T-cell (primary cell): ENCODE measurements at regions not wholly inside any gene's neighbourhood (a gene's known extent, or its start where the extent isn't known, plus 50 kb on each side); places are given as distances from the start of the nearest gene placed in this dataset.

Experiments
- ATAC-seq, 4 experiments: fragments of 200-7000 bp in 3 of 4; fragments of 150-1000 bp in 1 of 4; cut with Tn5 transposase; replicated peaks in 1 of 4; 1 replicate in 3 of 4; 2 replicates in 1 of 4; pipeline ENCODE4 v1.10.0; 2021; ENCODE audit warnings: moderate library complexity in 3 of 4, mild to moderate bottlenecking in 2 of 4, moderate number of reproducible peaks in 1 of 4
- CTCF ChIA-PET, 2 donors: fragments of 300-600 bp; sonication (Branson Sonifier 250); formaldehyde crosslinking; loops; one replicate each; lab custom pipeline; 2022; ENCODE audit warnings: antibody characterized with exemption in 2 of 2; lab: Charles Lee
- POLR2A ChIA-PET, 2 donors: fragments of 300-600 bp; sonication (Branson Sonifier 250); formaldehyde crosslinking; loops; one replicate each; lab custom pipeline; 2022; ENCODE audit warnings: antibody characterized with exemption in 2 of 2; lab: Charles Lee
- DNase-seq, 35 experiments: peaks; one replicate each; pipeline versions ENCODE4 v3.0.0 to v3.0.0-alpha.2; 2013 to 2023
- H3K27ac ChIP-seq: one replicate; pipeline ENCODE4 v1.5.1; 2013; ENCODE audit warnings: low read length
- H3K27me3 ChIP-seq, 2 experiments: replicated peaks in 1 of 2; 1 replicate in 1 of 2; 2 replicates in 1 of 2; pipeline versions ENCODE4 v1.6.1 to v1.7.0; 2013; ENCODE audit warnings: low read length in 1 of 2, mixed read lengths in 1 of 2; ENCODE audit not compliant: control insufficient read depth in 2 of 2, insufficient read depth in 2 of 2; ENCODE audit errors: extremely low read depth in 1 of 2
- H3K36me3 ChIP-seq, 2 donors: 1 replicate in 1 of 2; 2 replicates in 1 of 2; pipeline versions ENCODE4 v1.6.1 to v1.7.0; 2013; ENCODE audit warnings: low read length in 1 of 2; ENCODE audit not compliant: control insufficient read depth in 2 of 2, insufficient read depth in 1 of 2; ENCODE audit errors: extremely low read depth in 1 of 2
- H3K4me1 ChIP-seq, 2 experiments: 1 replicate in 1 of 2; 2 replicates in 1 of 2; pipeline versions ENCODE4 v1.6.1 to v1.7.0; 2013; ENCODE audit warnings: low read length in 2 of 2, mixed read lengths in 1 of 2; ENCODE audit not compliant: insufficient read depth in 2 of 2, control insufficient read depth in 1 of 2; ENCODE audit errors: extremely low read depth in 1 of 2
- H3K4me3 ChIP-seq, 2 donors: 1 replicate in 1 of 2; 2 replicates in 1 of 2; pipeline versions ENCODE4 v1.5.1 to v1.7.0; 2013; ENCODE audit warnings: mild to moderate bottlenecking in 2 of 2, low read length in 1 of 2, moderate library complexity in 1 of 2; ENCODE audit not compliant: control insufficient read depth in 1 of 2; ENCODE audit errors: extremely low read depth in 1 of 2
- H3K9me3 ChIP-seq: 2 replicates; pipeline ENCODE4 v1.7.0; 2013
- H3K27ac Mint-ChIP-seq, 2 donors: one replicate each; pipeline ENCODE4 v1.8.0; 2020 to 2021; ENCODE audit warnings: mild to moderate bottlenecking in 2 of 2, mixed read lengths in 2 of 2
- H3K27me3 Mint-ChIP-seq, 2 donors: one replicate each; pipeline ENCODE4 v1.8.0; 2021 to 2022; ENCODE audit warnings: mixed read lengths in 2 of 2
- H3K36me3 Mint-ChIP-seq: one replicate; pipeline ENCODE4 v1.8.0; 2021; ENCODE audit warnings: mixed read lengths
- H3K4me1 Mint-ChIP-seq, 3 donors: one replicate each; pipeline ENCODE4 v1.8.0; 2020 to 2022; ENCODE audit warnings: mixed read lengths in 3 of 3, mild to moderate bottlenecking in 1 of 3
- H3K4me3 Mint-ChIP-seq, 3 donors: one replicate each; pipeline ENCODE4 v1.8.0; 2020 to 2022; ENCODE audit warnings: mild to moderate bottlenecking in 3 of 3, mixed read lengths in 3 of 3, moderate library complexity in 3 of 3
- H3K9me3 Mint-ChIP-seq, 3 donors: one replicate each; pipeline ENCODE4 v1.8.0; 2020 to 2022; ENCODE audit warnings: mixed read lengths in 3 of 3
- WGBS: methylation state at CpG from one replicate; pipeline ENCODE4 v1.1.5; 2013; ENCODE audit warnings: missing lambda C conversion rate; ENCODE audit not compliant: insufficient coverage; 5-methylcytosine and 5-hydroxymethylcytosine counted together

DNA sequence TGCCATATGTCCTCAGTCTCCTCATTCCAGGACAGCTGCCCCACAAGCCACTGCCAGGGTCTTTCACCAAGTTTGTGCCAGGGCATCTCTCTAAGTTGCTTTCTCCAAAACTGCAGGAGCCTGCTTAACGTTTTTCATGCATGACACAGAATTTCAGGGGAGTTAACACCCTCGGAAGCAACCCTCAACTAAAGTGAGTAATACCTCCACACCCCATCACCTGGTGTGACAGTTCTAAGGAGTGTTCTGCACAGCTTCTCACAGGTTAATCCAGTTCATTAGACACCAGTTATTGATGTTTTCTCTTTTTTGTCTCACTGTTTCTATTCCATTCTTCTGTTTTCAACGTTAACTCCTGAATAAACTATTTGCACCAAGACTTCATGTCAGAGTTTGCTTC lies 115.0 kb downstream of the BACH1 start:
- 60% methylated on average over 1 of the region's 3 CpGs for WGBS
- Histone ChIP-seq H3K27ac (no peak overlapping the region), H3K27me3 (no peaks in the 10 kb centered on the region), H3K4me1 (no peaks in the 10 kb centered on the region), H3K4me3 (no peak overlapping the region), H3K9me3 (no peaks in the 10 kb centered on the region), H3K36me3 (no peaks in the 10 kb centered on the region)
- Mint-ChIP-seq H3K4me3 (no peak overlapping the region), H3K9me3 (no peaks in the 10 kb centered on the region), H3K4me1 (peaks cover 1 to 3% (median 3%) of the 10 kb centered on the region in 3 donors), H3K27ac (no peak overlapping the region), H3K36me3 (peaks cover 14% of the 10 kb centered on the region), H3K27me3 (no peaks in the 10 kb centered on the region)
- ChIA-PET CTCF (no interaction called here), POLR2A (no interaction called here)
- DNase-seq (no peak), ATAC-seq (no peak)

DNA sequence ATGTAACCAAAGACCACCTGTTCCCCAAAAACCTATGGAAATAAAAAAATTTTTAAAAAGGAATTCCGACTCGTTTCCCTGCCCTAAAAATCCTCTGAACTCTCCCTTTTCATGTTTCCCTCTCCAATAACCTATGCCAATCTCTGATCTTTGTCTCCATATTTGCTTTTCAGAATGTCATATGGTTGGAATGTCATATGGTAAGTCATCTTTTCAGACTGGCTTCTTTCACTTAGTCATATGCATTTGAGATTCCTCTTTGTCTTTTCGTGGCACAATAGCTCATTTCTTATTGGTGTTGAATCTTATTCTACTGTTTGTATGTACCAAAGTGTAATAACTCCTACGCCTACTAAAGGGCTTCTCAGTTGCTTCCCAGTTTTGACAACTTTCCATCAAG lies 117.5 kb downstream of the BACH1 start:
- no peak overlapping the region for H3K4me3 Mint-ChIP-seq
- Histone ChIP-seq H3K9me3 (no peaks in the 10 kb centered on the region), H3K36me3 (no peaks in the 10 kb centered on the region), H3K4me3 (no peak overlapping the region), H3K27ac (no peak overlapping the region), H3K27me3 (no peaks in the 10 kb centered on the region), H3K4me1 (no peaks in the 10 kb centered on the region)
- H3K27ac Mint-ChIP-seq, result no peak overlapping the region
- ATAC-seq (no peak), DNase-seq (no peak)
- WGBS, result no CpG with 5 or more reads among the region's 4 CpGs
- H3K27me3 Mint-ChIP-seq, result no peaks in the 10 kb centered on the region
- no peaks in the 10 kb centered on the region for H3K9me3 Mint-ChIP-seq
- ChIA-PET CTCF (no interaction called here), POLR2A (no interaction called here)
- H3K36me3 Mint-ChIP-seq, result peaks cover 14% of the 10 kb centered on the region
- H3K4me1 Mint-ChIP-seq, result peaks cover 6 to 7% (median 7%) of the 10 kb centered on the region in 3 donors

DNA sequence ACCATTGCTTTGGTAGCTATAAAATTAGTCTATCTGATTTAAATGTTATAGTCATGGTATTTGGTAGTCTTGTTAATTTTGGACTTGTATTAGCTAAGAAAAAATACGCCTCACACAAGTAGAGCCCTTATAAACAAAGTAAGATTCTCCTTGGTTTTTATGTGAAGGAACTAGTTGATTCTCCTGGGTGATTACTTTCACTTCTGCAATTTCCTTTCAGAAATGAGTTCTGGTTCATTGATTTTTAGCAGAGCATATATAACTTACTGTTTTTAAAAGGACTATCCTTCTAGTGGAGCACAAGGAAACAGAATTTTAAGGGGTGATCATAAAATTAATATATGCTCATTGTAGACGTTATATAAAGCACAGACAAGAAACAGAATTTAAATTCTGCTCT lies 120.1 kb downstream of the BACH1 start:
- no peaks in the 10 kb centered on the region for H3K27me3 ChIP-seq
- H3K4me3 ChIP-seq, result no peak overlapping the region
- Mint-ChIP-seq H3K4me3 (no peak overlapping the region), H3K9me3 (no peaks in the 10 kb centered on the region), H3K27ac (no peak overlapping the region), H3K4me1 (peaks cover 7 to 10% (median 7%) of the 10 kb centered on the region in 3 donors), H3K36me3 (peaks cover 11% of the 10 kb centered on the region), H3K27me3 (no peaks in the 10 kb centered on the region)
- DNase-seq (no peak), ATAC-seq (no peak)
- ChIA-PET POLR2A (no interaction called here), CTCF (no interaction called here)
- H3K36me3 ChIP-seq, result no peaks in the 10 kb centered on the region
- no peaks in the 10 kb centered on the region for H3K9me3 ChIP-seq
- H3K27ac ChIP-seq, result no peak overlapping the region
- no peaks in the 10 kb centered on the region for H3K4me1 ChIP-seq
- no CpG with 5 or more reads among the region's 2 CpGs for WGBS

DNA sequence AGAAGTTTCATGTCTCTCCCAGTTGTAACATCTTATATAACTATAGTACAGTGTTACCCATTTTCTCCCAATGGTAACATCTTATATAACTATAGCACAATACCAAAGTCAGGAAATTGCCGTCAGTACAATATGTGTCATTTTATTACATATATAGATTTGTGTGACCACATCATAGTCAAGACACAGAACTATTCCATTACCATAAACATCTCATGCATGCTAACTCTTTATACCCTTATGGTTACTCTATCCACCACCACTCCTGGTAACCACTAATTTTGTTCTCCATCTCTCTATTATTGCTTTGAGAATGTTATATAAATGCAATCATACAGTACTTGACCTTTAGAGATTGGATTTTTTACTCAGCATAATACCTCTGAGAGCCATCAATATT lies 120.7 kb downstream of the BACH1 start:
- no peak overlapping the region for H3K4me3 ChIP-seq
- CTCF ChIA-PET, result no interaction called here
- no peak for ATAC-seq
- POLR2A ChIA-PET, result no interaction called here
- H3K27me3 ChIP-seq, result no peaks in the 10 kb centered on the region
- Mint-ChIP-seq H3K4me3 (no peak overlapping the region), H3K36me3 (peaks cover 7% of the 10 kb centered on the region), H3K9me3 (no peaks in the 10 kb centered on the region), H3K27ac (no peak overlapping the region), H3K4me1 (peaks cover 7 to 10% (median 7%) of the 10 kb centered on the region in 3 donors), H3K27me3 (no peaks in the 10 kb centered on the region)
- no peaks in the 10 kb centered on the region for H3K36me3 ChIP-seq
- H3K9me3 ChIP-seq, result no peaks in the 10 kb centered on the region
- no peak for DNase-seq
- H3K4me1 ChIP-seq, result no peaks in the 10 kb centered on the region
- WGBS, result no CpG with 5 or more reads among the region's 1 CpG
- H3K27ac ChIP-seq, result no peak overlapping the region

DNA sequence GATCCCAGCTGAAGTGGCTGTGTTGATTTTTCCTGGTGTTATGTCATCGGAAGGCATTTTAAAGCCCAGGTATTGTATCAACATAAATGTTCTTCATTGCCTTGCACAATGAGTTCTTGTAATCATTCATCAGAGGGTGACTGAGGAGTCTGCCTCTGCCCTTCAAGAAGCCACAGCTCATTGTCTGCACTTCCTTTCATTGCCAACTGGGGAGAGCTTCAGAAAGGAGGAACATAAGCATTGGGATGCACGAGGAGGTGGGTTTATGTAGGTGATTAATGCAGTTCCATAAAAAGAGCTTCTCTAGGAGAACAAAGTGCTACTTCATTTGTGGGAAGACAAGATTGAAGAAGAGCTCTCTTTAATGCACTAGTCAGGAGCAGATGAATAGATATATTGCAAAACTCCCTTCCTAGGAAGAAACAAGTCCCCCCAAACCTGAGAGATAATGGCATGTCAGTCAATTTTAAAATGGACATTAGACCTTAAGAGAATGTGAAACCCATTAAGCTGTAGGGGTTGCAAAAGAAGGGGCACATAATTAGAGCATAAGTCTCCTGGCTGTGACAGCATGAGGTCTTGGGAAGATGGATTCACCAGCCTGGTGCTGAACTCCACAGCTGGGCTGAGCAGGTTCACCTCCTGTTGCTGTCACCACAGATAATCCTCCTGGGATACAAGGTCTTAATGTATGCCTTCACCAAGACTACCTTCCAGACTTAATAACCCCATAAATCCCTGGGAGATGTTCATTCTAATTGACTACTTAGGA lies 124.6 kb downstream of the BACH1 start:
- Mint-ChIP-seq H3K4me3 (no peak overlapping the region), H3K4me1 (peaks cover 6 to 10% (median 8%) of the 10 kb centered on the region in 3 donors), H3K27me3 (no peaks in the 10 kb centered on the region), H3K27ac (no peak overlapping the region), H3K36me3 (peaks cover 8% of the 10 kb centered on the region), H3K9me3 (no peaks in the 10 kb centered on the region)
- H3K9me3 ChIP-seq, result no peaks in the 10 kb centered on the region
- H3K27me3 ChIP-seq, result no peaks in the 10 kb centered on the region
- DNase-seq, result no peak
- ChIA-PET POLR2A (no interaction called here), CTCF (interaction anchor here in 1 of 2 donors (0.6 kb wide), 1 partner anchor 54 kb away, joined by 4 read pairs; no protein-coding TSS in a partner anchor)
- WGBS, result no CpG with 5 or more reads among the region's 2 CpGs
- no peaks in the 10 kb centered on the region for H3K36me3 ChIP-seq
- no peak overlapping the region for H3K4me3 ChIP-seq
- H3K4me1 ChIP-seq, result no peaks in the 10 kb centered on the region
- no peak for ATAC-seq
- H3K27ac ChIP-seq, result no peak overlapping the region

DNA sequence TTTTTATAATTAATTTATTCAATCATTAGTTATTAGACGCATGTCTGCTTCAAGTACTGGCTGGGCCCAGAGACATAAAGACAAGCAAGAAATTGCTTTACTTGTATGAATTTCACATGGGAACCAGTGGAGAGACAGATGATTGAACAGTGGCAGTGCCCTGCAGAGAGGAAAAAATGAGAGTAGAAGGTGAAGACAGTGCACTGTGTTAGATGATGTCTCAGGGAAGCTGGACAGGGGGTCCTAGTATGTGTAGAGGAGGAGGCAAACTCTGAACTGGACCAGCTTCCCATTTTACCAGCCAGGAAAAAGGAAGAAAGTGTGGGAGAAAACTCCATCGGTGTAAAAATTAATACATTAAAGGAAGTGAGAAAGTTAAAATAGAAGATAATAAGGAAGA lies 126.0 kb downstream of the BACH1 start:
- WGBS, result no CpG with 5 or more reads among the region's 2 CpGs
- Histone ChIP-seq H3K9me3 (no peaks in the 10 kb centered on the region), H3K27me3 (no peaks in the 10 kb centered on the region), H3K4me1 (no peaks in the 10 kb centered on the region), H3K36me3 (no peaks in the 10 kb centered on the region), H3K27ac (no peak overlapping the region), H3K4me3 (no peak overlapping the region)
- DNase-seq, result no peak
- no peak overlapping the region for H3K27ac Mint-ChIP-seq
- H3K9me3 Mint-ChIP-seq, result no peaks in the 10 kb centered on the region
- no peaks in the 10 kb centered on the region for H3K27me3 Mint-ChIP-seq
- peaks cover 0 to 5% (median 2%) of the 10 kb centered on the region in 3 donors for H3K4me1 Mint-ChIP-seq
- CTCF ChIA-PET, result interaction anchor here in 1 of 2 donors (0.6 kb wide), 2 partner anchors 54 to 334 kb away, joined by 3 to 4 read pairs; no protein-coding TSS in a partner anchor
- no peak for ATAC-seq
- POLR2A ChIA-PET, result interaction anchor here in 1 of 2 donors (0.5 kb wide), 1 partner anchor 97 kb away, joined by 12 read pairs; no protein-coding TSS in a partner anchor
- H3K36me3 Mint-ChIP-seq, result peaks cover 8% of the 10 kb centered on the region
- H3K4me3 Mint-ChIP-seq, result no peak overlapping the region
